Activated CD8-positive, alpha-beta memory T cell treated with anti-CD3 and anti-CD28 coated beads, Interleukin-2, amount 10 ng/mL, durations not matched to agents 7 days and 5 days (primary cell): ENCODE measurements at regions not wholly inside any gene's neighbourhood (a gene's known extent, or its start where the extent isn't known, plus 50 kb on each side); places are given as distances from the start of the nearest gene placed in this dataset.
"Not testable (repeated sequence)": the region's sequence is repeated elsewhere in the genome, so short reads cannot be mapped to it uniquely, and the experiment has no call there.

Source experiments
- ATAC-seq: fragments of 150-1000 bp; cut with Tn5 transposase; one replicate; pipeline ENCODE4 v1.10.0; 2021; ENCODE audit warnings: moderate library complexity
- CTCF ChIA-PET: fragments of 350-600 bp; sonication (Branson Sonifier 250); formaldehyde crosslinking; loops from one replicate; lab custom pipeline; 2021; ENCODE audit warnings: antibody characterized with exemption; lab: Charles Lee
- DNase-seq: peaks from one replicate; pipeline ENCODE4 v3.0.0-alpha.2; 2020
- H3K27ac Mint-ChIP-seq: one replicate; pipeline ENCODE4 v1.8.0; 2021; ENCODE audit warnings: mild to moderate bottlenecking, mixed read lengths
- H3K27me3 Mint-ChIP-seq: one replicate; pipeline ENCODE4 v1.8.0; 2021; ENCODE audit warnings: mixed read lengths
- H3K36me3 Mint-ChIP-seq: one replicate; pipeline ENCODE4 v1.8.0; 2021; ENCODE audit warnings: mild to moderate bottlenecking, mixed read lengths
- H3K4me1 Mint-ChIP-seq: one replicate; pipeline ENCODE4 v1.8.0; 2021; ENCODE audit warnings: mixed read lengths
- H3K4me3 Mint-ChIP-seq: one replicate; pipeline ENCODE4 v1.8.0; 2021; ENCODE audit warnings: mild to moderate bottlenecking, moderate library complexity, mixed read lengths
- H3K9me3 Mint-ChIP-seq: one replicate; pipeline ENCODE4 v1.8.0; 2022; ENCODE audit warnings: low read depth, mixed read lengths

- H3K4me3 Mint-ChIP-seq = no peak overlapping the region
- H3K27me3 Mint-ChIP-seq = no peaks in the 10 kb centered on the region
- no peak for DNase-seq
- no peaks in the 10 kb centered on the region for H3K9me3 Mint-ChIP-seq
- H3K36me3 Mint-ChIP-seq = no peaks in the 10 kb centered on the region
- no peak overlapping the region for H3K27ac Mint-ChIP-seq
- H3K4me1 Mint-ChIP-seq = no peaks in the 10 kb centered on the region
- no peak for ATAC-seq
- CTCF ChIA-PET = no interaction called here
Measured at GRCh38 chr18:10340821-10341220, 113.6 kb upstream of the APCDD1 start.

DNA sequence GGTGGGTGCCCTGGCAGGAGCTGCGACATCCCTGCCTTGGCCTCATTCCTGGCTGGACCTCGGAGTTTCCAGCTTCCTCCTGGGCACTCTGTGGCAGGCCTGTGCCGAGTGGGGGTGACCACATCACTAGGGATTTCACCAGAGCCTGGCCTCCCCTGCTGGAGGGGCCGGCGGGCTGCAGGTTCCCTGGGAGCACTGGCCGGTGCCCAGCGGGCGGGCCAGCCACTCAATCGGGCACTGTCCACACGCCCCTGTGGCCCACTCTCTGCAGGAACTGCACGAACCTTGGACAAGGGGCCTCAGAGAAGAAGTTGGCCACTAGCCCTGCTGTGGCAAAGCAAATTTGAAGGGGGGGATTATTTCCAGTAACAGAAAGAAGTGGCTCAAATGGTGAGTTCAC lies 110.7 kb upstream of the APCDD1 start:
- no peak overlapping the region for H3K4me3 Mint-ChIP-seq
- ATAC-seq (no peak), DNase-seq (no peak)
- H3K9me3 Mint-ChIP-seq = no peaks in the 10 kb centered on the region
- no peaks in the 10 kb centered on the region for H3K4me1 Mint-ChIP-seq
- no peak overlapping the region for H3K27ac Mint-ChIP-seq
- H3K27me3 Mint-ChIP-seq = no peaks in the 10 kb centered on the region
- CTCF ChIA-PET = no interaction called here
- no peaks in the 10 kb centered on the region for H3K36me3 Mint-ChIP-seq

GRCh38 chr18:10346749-10347415 lies 107.6 kb upstream of the APCDD1 start:
- DNase-seq (no peak), ATAC-seq (no peak)
- CTCF ChIA-PET = no interaction called here
- Mint-ChIP-seq H3K4me1 (no peaks in the 10 kb centered on the region), H3K4me3 (no peak overlapping the region), H3K9me3 (no peaks in the 10 kb centered on the region), H3K27me3 (no peaks in the 10 kb centered on the region), H3K36me3 (no peaks in the 10 kb centered on the region), H3K27ac (no peak overlapping the region)

- Mint-ChIP-seq H3K27me3 (no peaks in the 10 kb centered on the region), H3K27ac (no peak overlapping the region), H3K36me3 (no peaks in the 10 kb centered on the region), H3K4me3 (no peak overlapping the region), H3K9me3 (no peaks in the 10 kb centered on the region), H3K4me1 (no peaks in the 10 kb centered on the region)
- ATAC-seq = no peak
- CTCF ChIA-PET = no interaction called here
- no peak for DNase-seq
Measured at GRCh38 chr18:10349561-10349960, 104.9 kb upstream of the APCDD1 start.

DNA sequence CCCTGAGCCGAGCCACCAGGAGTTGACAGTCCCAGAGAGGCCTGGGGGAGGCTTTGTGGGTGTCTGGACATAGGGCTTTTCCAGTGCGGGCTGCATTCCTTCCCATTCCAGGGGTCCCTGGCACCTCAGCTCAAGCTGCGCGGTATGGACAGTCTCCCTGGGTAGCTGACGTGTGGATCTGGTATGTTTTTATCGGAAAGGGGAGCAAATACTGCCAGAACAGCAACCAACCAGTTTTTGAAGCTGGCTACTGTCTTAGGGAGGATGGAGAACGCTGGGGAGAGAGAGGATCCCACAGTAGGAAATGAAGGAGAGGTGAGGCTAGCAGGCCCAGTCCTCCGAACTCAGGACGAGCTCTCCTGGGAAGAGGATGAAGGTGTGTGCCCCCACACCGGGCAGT lies 103.8 kb upstream of the APCDD1 start:
- CTCF ChIA-PET = no interaction called here
- H3K27ac Mint-ChIP-seq = no peak overlapping the region
- no peak overlapping the region for H3K4me3 Mint-ChIP-seq
- ATAC-seq = no peak
- H3K27me3 Mint-ChIP-seq = no peaks in the 10 kb centered on the region
- no peaks in the 10 kb centered on the region for H3K36me3 Mint-ChIP-seq
- H3K9me3 Mint-ChIP-seq = peaks cover under 1% of the 10 kb centered on the region
- DNase-seq = no peak
- H3K4me1 Mint-ChIP-seq = no peaks in the 10 kb centered on the region

DNA sequence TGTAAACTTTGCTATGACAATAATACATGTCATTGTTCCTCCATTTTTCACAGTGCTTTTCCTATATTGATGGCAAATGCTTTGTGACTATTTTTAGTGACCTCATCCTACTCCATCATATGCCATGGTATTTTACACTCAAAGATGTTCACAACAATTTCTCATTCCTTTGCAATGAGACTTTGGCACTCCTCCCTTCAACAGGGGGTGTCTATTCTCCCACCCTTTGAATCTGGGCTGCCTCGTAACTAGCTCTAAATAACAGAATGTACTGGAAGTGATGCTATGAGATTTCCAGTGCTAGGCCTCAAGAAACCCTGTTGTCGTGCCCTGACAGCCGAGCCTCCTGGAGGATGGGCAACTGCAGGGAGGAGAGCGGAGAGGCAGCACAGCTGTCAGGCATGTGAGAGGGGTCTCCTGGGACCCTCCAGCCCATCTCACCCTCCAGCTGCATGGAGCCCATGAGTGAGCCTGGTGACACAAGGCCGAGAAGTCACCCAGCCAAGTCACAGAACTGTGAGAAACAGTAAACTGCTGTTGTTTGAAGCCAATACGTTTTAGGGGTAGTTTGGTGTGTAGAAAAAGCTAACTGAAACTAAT lies 103.1 kb upstream of the APCDD1 start:
- Mint-ChIP-seq H3K36me3 (no peaks in the 10 kb centered on the region), H3K4me3 (no peak overlapping the region), H3K4me1 (no peaks in the 10 kb centered on the region), H3K9me3 (peaks cover 7% of the 10 kb centered on the region), H3K27ac (no peak overlapping the region), H3K27me3 (no peaks in the 10 kb centered on the region)
- DNase-seq = no peak
- CTCF ChIA-PET = no interaction called here
- no peak for ATAC-seq

DNA sequence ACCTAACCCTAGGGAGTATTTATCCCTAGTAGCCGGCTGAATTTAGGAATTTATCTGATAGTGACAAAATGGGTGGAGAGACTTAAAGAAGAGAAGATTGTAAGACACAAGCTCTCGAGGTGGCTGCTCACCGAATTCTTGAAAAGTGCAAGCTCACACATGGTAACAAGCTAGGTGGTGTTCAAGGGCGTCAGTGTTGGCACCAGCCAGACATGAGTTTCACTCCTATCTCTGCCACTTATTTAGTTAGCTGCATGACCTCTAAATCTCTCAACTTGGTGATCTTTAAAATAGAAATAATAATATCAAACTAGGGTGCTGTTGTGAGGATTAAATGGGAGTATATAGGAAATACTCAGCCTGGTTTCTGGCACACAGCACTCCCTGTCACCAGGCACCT lies 102.6 kb upstream of the APCDD1 start:
- no peak overlapping the region for H3K4me3 Mint-ChIP-seq
- H3K4me1 Mint-ChIP-seq = no peaks in the 10 kb centered on the region
- ATAC-seq (no peak), DNase-seq (no peak)
- CTCF ChIA-PET = no interaction called here
- no peaks in the 10 kb centered on the region for H3K36me3 Mint-ChIP-seq
- H3K9me3 Mint-ChIP-seq = peaks cover 12% of the 10 kb centered on the region
- H3K27me3 Mint-ChIP-seq = no peaks in the 10 kb centered on the region
- no peak overlapping the region for H3K27ac Mint-ChIP-seq

DNA sequence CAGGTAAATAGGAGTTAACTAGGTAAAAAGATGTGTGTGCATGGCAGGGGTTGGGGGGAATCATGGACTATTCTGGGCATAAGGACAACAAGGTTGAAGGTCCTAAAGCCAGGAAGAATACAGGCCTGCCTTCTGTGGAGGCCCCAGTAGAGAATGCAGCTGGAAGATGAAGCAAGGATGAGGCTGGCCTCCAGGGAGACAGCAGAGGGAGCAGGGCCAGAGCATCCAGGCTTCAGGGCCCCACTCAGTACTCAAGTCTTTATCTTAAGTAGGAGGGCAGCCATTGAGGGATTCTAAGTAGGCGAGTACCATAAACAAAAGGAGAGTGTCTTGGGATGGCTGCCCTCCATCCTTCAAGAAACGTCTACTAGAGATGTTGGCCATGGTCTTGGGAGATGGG lies 101.8 kb upstream of the APCDD1 start:
- Mint-ChIP-seq H3K27me3 (no peaks in the 10 kb centered on the region), H3K27ac (no peak overlapping the region), H3K4me3 (no peak overlapping the region), H3K36me3 (no peaks in the 10 kb centered on the region), H3K9me3 (peaks cover 18% of the 10 kb centered on the region), H3K4me1 (no peaks in the 10 kb centered on the region)
- ATAC-seq (no peak), DNase-seq (no peak)
- CTCF ChIA-PET = no interaction called here

GRCh38 chr18:10353791-10354190 lies 100.6 kb upstream of the APCDD1 start:
- Mint-ChIP-seq H3K36me3 (no peaks in the 10 kb centered on the region), H3K27me3 (no peaks in the 10 kb centered on the region), H3K4me3 (no peak overlapping the region), H3K9me3 (peaks cover 18% of the 10 kb centered on the region), H3K27ac (no peak overlapping the region), H3K4me1 (no peaks in the 10 kb centered on the region)
- no peak for DNase-seq
- ATAC-seq = no peak
- CTCF ChIA-PET = no interaction called here

DNA sequence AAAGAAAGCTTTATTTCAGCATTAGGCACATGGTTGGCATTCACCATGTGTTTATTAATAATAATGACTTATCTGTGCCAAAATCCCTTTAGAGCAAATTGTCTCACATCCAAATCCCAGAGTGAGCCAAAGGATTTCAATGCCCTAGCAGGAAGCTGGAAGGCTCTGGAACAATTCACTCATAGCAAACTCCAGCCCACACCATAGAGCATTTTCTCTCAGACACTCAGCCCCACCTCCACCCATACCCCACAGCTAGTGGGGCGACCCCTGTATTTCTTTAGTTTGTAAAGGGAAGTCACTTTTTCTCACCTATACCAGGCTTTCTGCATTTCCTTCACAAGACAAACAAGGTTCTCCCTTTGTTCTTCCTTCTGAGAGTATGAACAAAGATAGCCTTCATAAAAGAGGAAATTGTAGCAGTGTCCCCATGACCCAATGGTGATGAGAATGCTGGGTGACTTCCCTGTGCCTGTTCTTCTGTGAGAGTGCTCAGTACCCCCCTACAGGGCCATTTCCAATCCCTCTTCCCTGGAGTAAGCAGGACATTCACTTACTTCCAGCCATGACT lies 100.1 kb upstream of the APCDD1 start:
- CTCF ChIA-PET = no interaction called here
- ATAC-seq (no peak), DNase-seq (no peak)
- no peaks in the 10 kb centered on the region for H3K27me3 Mint-ChIP-seq
- peaks cover 18% of the 10 kb centered on the region for H3K9me3 Mint-ChIP-seq
- H3K27ac Mint-ChIP-seq = no peak overlapping the region
- no peaks in the 10 kb centered on the region for H3K4me1 Mint-ChIP-seq
- H3K4me3 Mint-ChIP-seq = no peak overlapping the region
- H3K36me3 Mint-ChIP-seq = no peaks in the 10 kb centered on the region

- no peaks in the 10 kb centered on the region for H3K4me1 Mint-ChIP-seq
- ATAC-seq (no peak), DNase-seq (no peak)
- no peak overlapping the region for H3K4me3 Mint-ChIP-seq
- no peaks in the 10 kb centered on the region for H3K27me3 Mint-ChIP-seq
- H3K27ac Mint-ChIP-seq = no peak overlapping the region
- CTCF ChIA-PET = no interaction called here
- H3K9me3 Mint-ChIP-seq = peaks cover 18% of the 10 kb centered on the region
- H3K36me3 Mint-ChIP-seq = no peaks in the 10 kb centered on the region
Measured at GRCh38 chr18:10354890-10355289, 99.5 kb upstream of the APCDD1 start.

GRCh38 chr18:10356999-10357398 lies 97.4 kb upstream of the APCDD1 start:
- ATAC-seq, DNase-seq, H3K4me1 Mint-ChIP-seq, CTCF ChIA-PET, H3K4me3 Mint-ChIP-seq, H3K27me3 Mint-ChIP-seq, H3K36me3 Mint-ChIP-seq, H3K27ac Mint-ChIP-seq: not testable (repeated sequence)
- peaks cover 18% of the 10 kb centered on the region for H3K9me3 Mint-ChIP-seq

DNA sequence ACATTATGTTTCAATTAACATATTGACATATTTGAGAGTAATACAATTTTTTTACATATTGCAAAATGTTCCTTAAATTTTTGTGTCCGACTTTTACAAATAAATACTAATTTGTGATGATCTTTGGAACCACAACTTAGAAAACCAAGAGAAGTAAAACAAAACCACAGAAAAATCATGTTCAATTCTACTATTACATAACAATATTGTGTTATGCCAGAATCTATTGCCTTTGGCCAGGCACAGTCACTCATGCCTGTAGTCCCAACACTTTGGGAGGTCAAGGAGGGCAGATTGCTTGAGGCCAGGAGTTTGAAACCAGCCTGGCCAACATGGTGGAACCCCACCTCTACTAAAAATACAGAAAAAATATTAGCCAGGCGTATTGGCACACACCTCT lies 92.8 kb upstream of the APCDD1 start:
- H3K4me1 Mint-ChIP-seq = no peaks in the 10 kb centered on the region
- no peak overlapping the region for H3K4me3 Mint-ChIP-seq
- CTCF ChIA-PET = no interaction called here
- no peaks in the 10 kb centered on the region for H3K36me3 Mint-ChIP-seq
- ATAC-seq = no peak
- H3K9me3 Mint-ChIP-seq = peaks cover 7% of the 10 kb centered on the region
- H3K27me3 Mint-ChIP-seq = no peaks in the 10 kb centered on the region
- no peak overlapping the region for H3K27ac Mint-ChIP-seq
- no peak for DNase-seq

DNA sequence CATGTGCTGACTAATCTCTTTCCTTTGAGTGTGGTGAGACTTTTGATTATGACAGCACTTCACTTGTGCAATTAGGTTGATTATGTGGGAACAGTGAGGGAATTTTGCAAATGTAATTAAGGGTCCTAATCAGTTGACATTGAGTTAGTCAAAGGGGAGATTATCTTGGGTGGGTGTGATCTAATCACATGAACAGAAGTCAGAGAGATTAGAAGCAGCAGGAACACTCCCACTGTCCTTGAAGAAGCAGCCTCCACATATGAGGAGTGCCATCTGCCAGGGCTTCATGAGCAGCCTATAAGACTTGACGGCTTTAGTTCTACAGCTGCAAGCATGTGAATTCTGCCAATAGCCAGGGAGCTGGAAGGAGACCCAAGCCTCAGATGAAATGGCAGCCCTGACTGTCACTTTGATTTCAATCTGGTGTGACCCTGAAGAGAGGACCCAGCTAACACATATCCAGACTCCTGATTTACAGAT lies 89.4 kb upstream of the APCDD1 start:
- H3K4me1 Mint-ChIP-seq = no peaks in the 10 kb centered on the region
- CTCF ChIA-PET = no interaction called here
- DNase-seq = no peak
- ATAC-seq = no peak
- no peaks in the 10 kb centered on the region for H3K36me3 Mint-ChIP-seq
- no peaks in the 10 kb centered on the region for H3K27me3 Mint-ChIP-seq
- H3K9me3 Mint-ChIP-seq = no peaks in the 10 kb centered on the region
- H3K4me3 Mint-ChIP-seq = no peak overlapping the region
- H3K27ac Mint-ChIP-seq = no peak overlapping the region
